ENCODE measurements at regions not wholly inside any gene's neighbourhood (a gene's known extent, or its start where the extent isn't known, plus 50 kb on each side); places are given as distances from the start of the nearest gene placed in this dataset.

GRCh38 chr4:114177628-114178027 lies 198.2 kb upstream of the ARSJ start:
- DNase-seq (ENCODE audit: low spot score): no peak

GRCh38 chr4:114178392-114178791 lies 198.9 kb upstream of the ARSJ start:
- peak; percentile 16 for DNase-seq (ENCODE audit: low spot score)

- peak; percentile 66 for DNase-seq (ENCODE audit: low spot score)
These were observed 201.0 kb upstream of the ARSJ start for GRCh38 chr4:114180481-114180880.

DNA sequence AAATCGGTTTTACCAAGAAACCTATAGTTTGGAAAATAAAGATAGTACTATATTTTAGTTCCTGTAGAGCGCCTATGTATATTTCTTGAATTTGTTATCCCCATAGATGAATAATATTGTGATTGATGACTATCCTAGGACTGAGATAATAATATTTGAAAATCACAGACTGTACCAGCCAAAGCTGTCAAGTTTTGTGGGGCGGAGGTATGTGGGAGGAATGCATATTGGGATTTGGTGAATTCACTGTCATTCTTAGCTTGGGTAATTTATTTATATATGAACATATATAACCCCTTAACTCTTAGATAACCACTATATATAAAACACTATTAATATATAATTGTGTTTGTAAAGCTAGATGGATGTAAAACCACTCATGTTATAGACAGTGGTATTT lies 205.5 kb upstream of the ARSJ start:
- DNase-seq (ENCODE audit: low spot score): no peak

GRCh38 chr4:114187592-114187991 lies 208.1 kb upstream of the ARSJ start:
- DNase-seq (ENCODE audit: low spot score): no peak

GRCh38 chr4:114191496-114191895 lies 212.0 kb upstream of the ARSJ start:
- no peak for DNase-seq (ENCODE audit: low spot score)

- no peak for DNase-seq (ENCODE audit: low spot score)
These were observed 213.4 kb upstream of the ARSJ start for GRCh38 chr4:114192854-114193253.

DNA sequence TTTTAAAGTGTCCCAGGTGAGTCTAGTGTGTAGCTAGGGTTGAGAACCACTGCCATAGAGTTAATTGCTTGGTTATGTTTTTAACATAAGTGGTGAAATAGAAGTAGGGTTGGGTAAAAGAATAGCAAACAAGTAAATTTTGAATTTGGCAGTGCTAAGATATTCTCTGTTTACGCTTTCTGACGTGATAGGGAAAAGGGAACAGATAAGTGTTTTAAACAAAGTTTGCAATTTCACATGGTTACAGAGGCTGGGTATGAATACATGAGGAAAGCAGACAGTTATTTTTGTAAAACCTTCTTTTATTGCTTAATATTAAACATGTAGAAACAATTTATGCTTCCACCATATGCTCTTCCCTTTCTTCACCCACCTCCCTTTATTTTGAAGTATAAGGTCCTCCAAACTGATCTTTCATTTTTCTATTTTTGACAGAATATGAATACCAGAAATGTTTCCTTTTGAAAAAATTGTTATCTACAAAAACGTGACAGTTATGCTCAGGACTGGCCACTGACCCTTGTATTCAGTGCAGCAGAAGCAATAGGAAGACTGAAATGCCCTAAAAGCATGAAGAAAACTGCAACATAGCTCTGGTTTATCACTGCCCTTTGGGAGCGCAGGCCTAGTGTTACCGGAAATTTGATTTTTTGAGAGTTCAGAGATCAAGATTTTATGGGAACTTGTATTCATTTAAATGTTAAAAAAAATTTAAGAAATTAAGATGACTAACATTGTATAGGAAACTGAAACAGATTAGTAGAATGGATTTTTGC lies 214.4 kb upstream of the ARSJ start:
- DNase-seq (ENCODE audit: low spot score): no peak

DNA sequence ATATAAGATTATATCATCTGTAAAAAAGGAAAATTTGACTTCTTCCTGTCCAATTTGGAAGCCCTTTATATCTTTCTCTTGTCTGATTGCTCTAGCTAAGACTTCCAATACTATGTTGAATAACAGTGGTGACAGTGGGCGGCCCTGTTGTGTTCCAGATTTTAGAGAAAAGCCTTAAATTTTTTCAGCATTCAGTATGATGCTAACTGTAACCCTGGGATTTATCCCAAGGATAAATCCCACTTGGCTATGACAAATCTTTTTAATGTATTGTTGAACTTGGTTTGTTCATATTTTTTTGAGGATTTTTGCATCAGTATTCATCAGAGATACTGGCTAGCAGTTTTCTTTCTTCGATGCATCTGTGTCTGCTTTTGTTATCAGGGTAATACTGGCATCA lies 217.2 kb upstream of the ARSJ start:
- DNase-seq (ENCODE audit: low spot score): no peak

DNA sequence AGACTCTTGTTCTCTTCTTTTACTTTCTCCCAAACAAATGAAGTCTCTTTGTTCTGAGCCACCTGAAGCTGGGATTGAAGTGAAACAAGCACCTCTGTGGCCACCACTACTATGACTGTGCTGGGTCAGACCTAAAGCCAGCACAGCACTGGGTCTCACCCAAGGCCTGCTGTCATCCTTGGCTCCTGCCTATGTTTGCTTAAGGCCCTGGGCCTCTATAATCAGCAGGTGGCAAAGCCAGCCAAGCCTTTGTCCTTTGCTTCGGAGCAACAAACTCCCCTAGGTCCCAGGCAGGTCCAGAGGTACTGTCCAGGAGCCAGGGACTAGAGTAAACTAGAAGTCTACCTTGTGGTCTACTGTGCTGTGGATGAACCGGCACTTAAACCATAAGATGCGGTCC lies 220.6 kb upstream of the ARSJ start:
- no peak for DNase-seq (ENCODE audit: low spot score)

- DNase-seq (ENCODE audit: low spot score): no peak
These were observed 225.8 kb upstream of the ARSJ start for GRCh38 chr4:114205261-114205660.

GRCh38 chr4:114208574-114209151 lies 229.2 kb upstream of the ARSJ start:
- peak; percentile 59 for DNase-seq (ENCODE audit: low spot score)

GRCh38 chr4:114209584-114209983 lies 230.1 kb upstream of the ARSJ start:
- peak; percentile 31 for DNase-seq (ENCODE audit: low spot score)

- DNase-seq (ENCODE audit: low spot score): peak; percentile 57
These were observed 232.1 kb upstream of the ARSJ start for GRCh38 chr4:114211556-114211955.

DNA sequence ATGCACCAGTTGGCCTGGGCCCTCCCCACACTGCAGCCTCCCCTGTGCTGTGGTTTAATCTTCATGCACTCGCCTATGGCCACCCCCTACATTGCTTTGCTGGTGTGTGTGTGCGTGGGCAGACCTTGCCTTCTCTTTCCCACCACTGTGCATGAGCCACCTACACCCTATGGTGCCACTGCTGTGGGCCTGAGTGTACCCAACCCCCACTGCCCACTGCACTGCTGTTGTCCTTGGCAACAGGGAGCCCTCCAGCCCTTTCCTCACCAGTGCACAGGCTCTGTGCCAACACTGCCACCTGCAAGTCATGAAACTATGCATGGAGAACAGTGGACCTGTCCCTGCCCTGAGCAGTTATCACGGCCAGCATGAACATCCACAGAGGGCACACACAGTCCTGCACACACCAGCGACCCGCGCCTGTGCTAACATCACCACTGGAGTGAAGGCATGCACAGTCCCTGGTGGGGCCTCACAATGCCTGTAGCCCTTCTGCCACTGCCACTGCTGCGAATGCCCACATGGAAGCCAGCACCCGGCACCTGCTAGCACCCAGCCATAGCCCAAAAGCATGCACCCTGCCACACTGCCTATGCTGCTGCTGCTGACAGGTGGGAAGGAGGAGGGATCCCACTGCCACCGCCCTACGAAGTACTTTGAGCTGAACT lies 237.8 kb upstream of the ARSJ start:
- peak; percentile 19 for DNase-seq (ENCODE audit: low spot score)

DNA sequence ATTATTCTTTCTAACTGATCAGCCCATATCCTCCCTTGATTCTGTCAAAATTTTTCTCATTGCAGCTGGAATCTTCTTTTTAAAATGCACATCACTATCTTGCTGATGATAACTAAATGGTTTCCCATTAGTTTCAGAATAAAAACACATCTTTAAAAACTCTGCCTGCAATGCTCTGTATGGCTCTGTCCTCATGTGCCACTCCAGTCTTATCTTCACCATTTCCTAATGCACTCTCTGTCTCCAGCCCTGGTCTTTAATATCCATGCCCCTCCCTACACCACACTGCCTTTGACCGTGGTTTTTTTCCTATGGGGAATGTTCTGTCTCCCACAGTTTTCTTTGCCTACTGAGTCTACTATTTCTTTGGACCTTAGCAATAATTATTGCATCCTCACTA lies 244.1 kb upstream of the ARSJ start:
- no peak for DNase-seq (ENCODE audit: low spot score)

GRCh38 chr4:114225436-114225835 lies 246.0 kb upstream of the ARSJ start:
- no peak for DNase-seq (ENCODE audit: low spot score)

DNA sequence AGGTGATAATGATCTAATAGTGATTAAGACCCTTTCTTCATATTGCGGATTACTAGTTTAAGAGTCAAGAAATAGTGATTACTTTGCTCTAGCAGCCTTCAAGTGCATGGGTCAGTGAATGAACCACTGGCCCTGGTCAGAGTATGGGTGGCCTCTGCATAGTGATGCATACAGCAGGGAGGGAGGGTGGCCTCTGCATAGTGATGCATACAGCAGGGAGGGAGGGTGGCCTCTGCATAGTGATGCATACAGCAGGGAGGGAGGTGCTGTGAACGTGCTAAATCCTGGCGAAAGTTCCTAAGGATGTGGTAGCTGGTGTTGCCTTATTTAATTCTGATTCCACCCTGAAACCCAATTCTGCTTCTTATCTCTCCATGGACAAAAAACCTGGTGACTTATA lies 246.7 kb upstream of the ARSJ start:
- no peak for DNase-seq (ENCODE audit: low spot score)

DNA sequence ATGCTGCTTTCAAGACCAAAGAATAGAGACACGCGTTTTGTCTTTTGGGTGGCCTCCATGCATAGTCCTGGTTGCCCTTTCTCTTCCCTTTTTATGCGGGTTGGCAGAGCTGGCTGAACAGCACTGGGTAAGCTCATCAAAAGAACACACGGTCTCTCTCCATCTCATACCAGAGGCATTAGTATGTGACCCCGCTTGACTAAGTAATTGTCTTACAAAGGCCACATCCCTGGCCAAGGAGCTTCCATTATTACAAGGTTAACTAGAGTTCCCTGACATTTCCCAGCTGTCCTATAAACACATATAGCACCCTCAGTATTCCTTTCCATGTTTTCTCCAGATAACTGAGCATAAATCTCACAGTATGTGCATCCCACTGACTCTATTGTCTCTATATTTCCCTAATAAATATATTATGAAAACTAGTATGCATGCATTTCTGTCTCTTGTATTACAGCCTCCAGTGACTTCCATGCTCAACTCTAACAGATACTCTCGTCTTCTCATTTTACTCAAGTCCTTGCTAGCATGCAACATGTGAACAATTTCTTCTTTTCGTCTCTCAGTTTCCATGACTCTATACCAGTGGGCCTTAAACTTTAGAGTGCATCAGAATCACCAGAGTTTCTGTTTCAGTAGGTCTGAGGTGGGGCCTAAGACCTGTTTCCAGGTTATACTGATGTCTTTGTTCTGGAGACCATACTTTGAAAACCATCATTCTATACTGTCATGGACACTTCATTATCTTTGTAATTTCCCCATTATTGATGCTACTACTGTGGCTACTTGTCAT lies 247.7 kb upstream of the ARSJ start:
- DNase-seq (ENCODE audit: low spot score): peak; percentile 12

DNA sequence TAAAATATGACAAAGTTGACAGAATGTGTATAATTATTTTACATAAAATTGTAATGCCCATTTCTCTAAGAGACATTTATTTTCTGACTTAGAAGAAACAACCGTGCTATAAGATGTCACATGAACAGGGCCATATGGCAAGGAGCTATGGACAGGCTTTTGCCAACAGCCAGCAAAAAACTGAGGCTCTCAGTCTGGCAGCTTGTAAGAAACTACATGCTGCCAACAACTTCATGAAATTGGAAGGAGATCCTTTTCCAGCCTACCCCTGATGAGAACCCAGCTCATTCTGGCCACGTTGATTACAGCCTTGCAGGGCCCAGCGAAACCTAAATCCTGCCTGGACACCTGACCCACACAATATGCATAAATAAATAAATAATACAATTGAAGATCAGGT lies 250.3 kb upstream of the ARSJ start:
- DNase-seq (ENCODE audit: low spot score): no peak

DNA sequence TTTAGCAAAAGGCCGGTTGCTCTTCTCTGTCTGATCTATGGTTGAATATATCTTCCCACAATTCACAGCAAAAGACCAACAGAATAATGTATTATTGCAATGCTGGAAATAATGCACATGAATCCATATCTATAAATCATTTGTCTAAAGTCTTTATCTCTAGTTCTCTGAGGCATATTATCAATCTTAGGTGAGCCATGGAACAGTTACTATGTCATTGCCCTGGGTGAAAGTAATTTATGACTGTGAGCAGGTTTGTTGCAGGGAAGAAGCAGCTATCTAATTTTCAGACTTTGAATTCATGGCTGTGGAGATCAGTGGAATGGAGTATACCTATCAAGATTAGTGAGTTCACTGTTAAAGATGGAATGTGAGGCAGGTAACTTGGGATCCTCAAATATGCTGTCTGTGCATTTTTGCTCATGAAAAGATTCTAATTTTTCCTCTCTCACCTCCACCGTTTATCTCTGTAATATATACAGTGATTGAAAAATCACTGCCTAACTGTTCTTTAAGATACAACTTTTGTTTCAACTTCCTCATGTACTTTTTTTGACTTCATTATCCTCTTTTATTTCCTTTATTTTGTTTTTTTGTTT lies 256.8 kb upstream of the ARSJ start:
- DNase-seq (ENCODE audit: low spot score): no peak

DNA sequence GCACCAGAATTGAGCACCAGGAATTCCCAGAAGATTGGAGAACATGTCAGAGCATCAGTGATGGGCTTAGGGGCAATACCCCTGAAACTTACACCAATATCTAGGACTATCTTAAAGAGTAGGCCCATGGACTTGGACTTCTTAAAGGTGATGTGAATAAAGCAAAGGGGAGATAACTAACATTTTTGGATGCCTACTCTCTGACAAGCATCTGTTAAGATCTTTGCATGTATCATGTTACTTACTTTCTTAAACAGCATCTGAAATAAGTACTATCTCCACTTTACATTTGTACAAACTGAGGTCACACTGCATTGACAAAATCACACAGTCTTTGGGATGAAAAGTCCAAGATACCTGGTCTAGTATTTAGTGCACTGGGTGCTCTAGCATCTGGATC lies 258.6 kb upstream of the ARSJ start:
- DNase-seq (ENCODE audit: low spot score): no peak
